ENCODE measurements at regions not wholly inside any gene's neighbourhood (a gene's known extent, or its start where the extent isn't known, plus 50 kb on each side); places are given as distances from the start of the nearest gene placed in this dataset.

GRCh38 chr18:24627644-24628315 is 167.3 kb downstream of the HRH4 start:
- peak; percentile 49 for DNase-seq (ENCODE audit: low spot score)

GRCh38 chr18:24628326-24628725 is 167.9 kb downstream of the HRH4 start:
- no peak for DNase-seq (ENCODE audit: low spot score)

GRCh38 chr18:24629921-24630320 is 169.5 kb downstream of the HRH4 start:
- no peak for DNase-seq (ENCODE audit: low spot score)

GRCh38 chr18:24630346-24630880 is 170.0 kb downstream of the HRH4 start:
- no peak for DNase-seq (ENCODE audit: low spot score)

GRCh38 chr18:24631243-24632025 is 171.0 kb downstream of the HRH4 start:
- no peak for DNase-seq (ENCODE audit: low spot score)

GRCh38 chr18:24632158-24632988 is 171.9 kb downstream of the HRH4 start:
- DNase-seq (ENCODE audit: low spot score): no peak

- DNase-seq (ENCODE audit: low spot score): peak; percentile 11
These were observed 172.7 kb downstream of the HRH4 start for GRCh38 chr18:24633121-24633520.

GRCh38 chr18:24649571-24649970 is 189.1 kb downstream of the HRH4 start:
- DNase-seq (ENCODE audit: low spot score): no peak

GRCh38 chr18:24651434-24651833 is 191.0 kb downstream of the HRH4 start:
- DNase-seq (ENCODE audit: low spot score): no peak

- no peak for DNase-seq (ENCODE audit: low spot score)
These were observed 195.6 kb downstream of the HRH4 start for GRCh38 chr18:24656050-24656449.

GRCh38 chr18:24656551-24657443 is 196.4 kb downstream of the HRH4 start:
- no peak for DNase-seq (ENCODE audit: low spot score)

- no peak for DNase-seq (ENCODE audit: low spot score)
These were observed 197.0 kb downstream of the HRH4 start for GRCh38 chr18:24657444-24657842.

- DNase-seq (ENCODE audit: low spot score): no peak
These were observed 197.9 kb downstream of the HRH4 start for GRCh38 chr18:24658302-24658701.

- peak; percentile 16 for DNase-seq (ENCODE audit: low spot score)
These were observed 199.6 kb downstream of the HRH4 start for GRCh38 chr18:24659827-24660720.

- no peak for DNase-seq (ENCODE audit: low spot score)
These were observed 200.5 kb downstream of the HRH4 start for GRCh38 chr18:24660956-24661355.

- no peak for DNase-seq (ENCODE audit: low spot score)
These were observed 202.0 kb downstream of the HRH4 start for GRCh38 chr18:24662412-24662821.

GRCh38 chr18:24663026-24663425 is 202.6 kb downstream of the HRH4 start:
- DNase-seq (ENCODE audit: low spot score): no peak

GRCh38 chr18:24669015-24669414 is 208.6 kb downstream of the HRH4 start:
- no peak for DNase-seq (ENCODE audit: low spot score)

GRCh38 chr18:24669502-24669901 is 209.1 kb downstream of the HRH4 start:
- DNase-seq (ENCODE audit: low spot score): no peak

Measured in kidney capillary endothelial cell (primary cell).